ENCODE measurements at regions not wholly inside any gene's neighbourhood (a gene's known extent, or its start where the extent isn't known, plus 50 kb on each side); places are given as distances from the start of the nearest gene placed in this dataset.
"Not testable (repeated sequence)": the region's sequence is repeated elsewhere in the genome, so short reads cannot be mapped to it uniquely, and the experiment has no call there.

- DNase-seq (ENCODE audit: extremely low spot score): no peak
- ChIA-PET CTCF (interaction anchor here (1.2 to 6.1 kb wide), 8 partner anchors 43 to 162 kb away, joined by 4 to 61 read pairs (median 8); no protein-coding TSS in a partner anchor), POLR2A (interaction anchor here (0.6 kb wide), 1 partner anchor 55 kb away, joined by 7 read pairs; no protein-coding TSS in a partner anchor)
- TF ChIP-seq CTCF (IDR thresholded peaks at IDR 0.05; ENCODE audit: control extremely low read depth, extremely low read depth, low read depth, missing control alignments): no peak
Observed at GRCh38 chr17:77332981-77333685, 192.4 kb downstream of the SEC14L1 start.

- POLR2A ChIA-PET: no interaction called here
- no peak for DNase-seq (ENCODE audit: extremely low spot score)
- TF ChIP-seq CTCF (IDR thresholded peaks at IDR 0.05; ENCODE audit: control extremely low read depth, extremely low read depth, low read depth, missing control alignments): no peak
- CTCF ChIA-PET: interaction anchor here (1.2 kb wide), 1 partner anchor 158 kb away, joined by 4 read pairs; no protein-coding TSS in a partner anchor
Observed at GRCh38 chr17:77337150-77337549, 196.4 kb downstream of the SEC14L1 start.

GRCh38 chr17:77341069-77341541, 200.3 kb downstream of the SEC14L1 start:
- DNase-seq (ENCODE audit: extremely low spot score): no peak
- POLR2A ChIA-PET: no interaction called here
- TF ChIP-seq CTCF (IDR thresholded peaks at IDR 0.05; ENCODE audit: control extremely low read depth, extremely low read depth, low read depth, missing control alignments): no peak
- CTCF ChIA-PET: interaction anchor here (0.6 to 1.6 kb wide), 6 partner anchors 10 to 154 kb away, joined by 3 to 13 read pairs (median 3); no protein-coding TSS in a partner anchor

GRCh38 chr17:77342656-77342990, 201.9 kb downstream of the SEC14L1 start:
- DNase-seq (ENCODE audit: extremely low spot score); POLR2A ChIA-PET: not testable (repeated sequence)
- CTCF ChIA-PET: interaction anchor here (2.2 kb wide), 1 partner anchor 11 kb away, joined by 11 read pairs; no protein-coding TSS in a partner anchor

GRCh38 chr17:77343031-77343800, 202.4 kb downstream of the SEC14L1 start:
- TF ChIP-seq CTCF (IDR thresholded peaks at IDR 0.05; ENCODE audit: control extremely low read depth, extremely low read depth, low read depth, missing control alignments): no peak
- CTCF ChIA-PET: interaction anchor here (1.0 to 2.2 kb wide), 2 partner anchors 12 to 14 kb away, joined by 3 to 11 read pairs; no protein-coding TSS in a partner anchor
- POLR2A ChIA-PET: no interaction called here
- DNase-seq (ENCODE audit: extremely low spot score): no peak

GRCh38 chr17:77344038-77344437, 203.3 kb downstream of the SEC14L1 start:
- POLR2A ChIA-PET: no interaction called here

More at GRCh38 chr17:77344038-77344437, 203.3 kb downstream of the SEC14L1 start:
- TF ChIP-seq CTCF (IDR thresholded peaks at IDR 0.05; ENCODE audit: control extremely low read depth, extremely low read depth, low read depth, missing control alignments): no peak
- DNase-seq (ENCODE audit: extremely low spot score): no peak
- CTCF ChIA-PET: interaction anchor here (1.0 to 2.2 kb wide), 2 partner anchors 13 kb away, joined by 3 to 11 read pairs; no protein-coding TSS in a partner anchor
